ENCODE measurements at regions not wholly inside any gene's neighbourhood (a gene's known extent, or its start where the extent isn't known, plus 50 kb on each side); places are given as distances from the start of the nearest gene placed in this dataset.

- TF ChIP-seq ZNF317 (CRISPR knock-in tag; IDR thresholded peaks at IDR 0.05; ENCODE audit: borderline replicate concordance, low read depth) (no peak), RELA (CRISPR knock-in tag; IDR thresholded peaks at IDR 0.05; ENCODE audit: borderline replicate concordance) (no peak), PRRX2 (CRISPR knock-in tag; IDR thresholded peaks at IDR 0.05) (no peak), CBFB (CRISPR knock-in tag; IDR thresholded peaks at IDR 0.05; ENCODE audit: low read depth) (no peak), TP53 (CRISPR knock-in tag; IDR thresholded peaks at IDR 0.05) (no peak), TEAD1 (CRISPR knock-in tag; IDR thresholded peaks at IDR 0.05) (no peak), PREB (CRISPR knock-in tag; IDR thresholded peaks at IDR 0.05; ENCODE audit: borderline replicate concordance) (no peak), GRHL2 (CRISPR knock-in tag; IDR thresholded peaks at IDR 0.05; ENCODE audit: insufficient replicate concordance, severe bottlenecking) (no peak), ZNF263 (CRISPR knock-in tag; IDR thresholded peaks at IDR 0.05; ENCODE audit: low read depth) (no peak), ZNF416 (CRISPR knock-in tag; IDR thresholded peaks at IDR 0.05) (no peak), ZBTB43 (CRISPR knock-in tag; IDR thresholded peaks at IDR 0.05) (no peak)
These were observed 378.8 kb downstream of the GPAM start (continued) for GRCh38 chr10:111804781-111805180.

GRCh38 chr10:111811517-111811916, 372.0 kb downstream of the GPAM start:
- POLR2A ChIA-PET, result interaction anchor here (0.7 kb wide), 1 partner anchor 16 kb away, joined by 3 read pairs; no protein-coding TSS in a partner anchor
- H3K4me1 Mint-ChIP-seq, result peaks cover 5% of the 10 kb centered on the region; the same call in 1 of the 2 replicates
- CTCF ChIA-PET, result no interaction called here
- ATAC-seq (no peak), DNase-seq (ENCODE audit: low spot score) (no peak)
- H3K27ac Mint-ChIP-seq, result no peak overlapping the region
- H3K9me3 Mint-ChIP-seq, result peaks cover 11% of the 10 kb centered on the region
- no peak overlapping the region for H3K4me3 Mint-ChIP-seq
- TF ChIP-seq AFF4 (CRISPR knock-in tag; IDR thresholded peaks at IDR 0.05; ENCODE audit: borderline replicate concordance) (no peak), ARID4B (CRISPR knock-in tag; IDR thresholded peaks at IDR 0.05; ENCODE audit: borderline replicate concordance) (no peak), ZBTB21 (CRISPR knock-in tag; IDR thresholded peaks at IDR 0.05; ENCODE audit: borderline replicate concordance) (no peak), ZNF232 (CRISPR knock-in tag; IDR thresholded peaks at IDR 0.05) (no peak), GABPB1 (CRISPR knock-in tag; IDR thresholded peaks at IDR 0.05) (no peak), EMX1 (CRISPR knock-in tag; IDR thresholded peaks at IDR 0.05) (no peak), GRHL2 (CRISPR knock-in tag; IDR thresholded peaks at IDR 0.05; ENCODE audit: insufficient replicate concordance, severe bottlenecking) (no peak), E2F4 (CRISPR knock-in tag; IDR thresholded peaks at IDR 0.05; ENCODE audit: borderline replicate concordance, low read depth) (no peak), SMAD3 (CRISPR knock-in tag; IDR thresholded peaks at IDR 0.05; ENCODE audit: borderline replicate concordance) (no peak)
- peaks cover 6% of the 10 kb centered on the region for H3K36me3 Mint-ChIP-seq
- no peaks in the 10 kb centered on the region for H3K27me3 Mint-ChIP-seq (ENCODE audit: low read depth)

Measured in WTC11 (cell line).